Loucy (cell line): ENCODE measurements at regions not wholly inside any gene's neighbourhood (a gene's known extent, or its start where the extent isn't known, plus 50 kb on each side); places are given as distances from the start of the nearest gene placed in this dataset.

ENCODE experiments used
- H2AFZ ChIP-seq: fragments of 200-600 bp; sonication (generic); 2 replicates; pipeline ENCODE4 v1.6.0; 2016; ENCODE audit warnings: antibody characterized with exemption, mild to moderate bottlenecking, low read length, moderate library complexity
- H3F3A ChIP-seq: fragments of 200-600 bp; 2 replicates; pipeline ENCODE4 v1.6.0; 2016; ENCODE audit warnings: antibody characterized with exemption, low read depth, mild to moderate bottlenecking
- H3K27me3 ChIP-seq: fragments of 200-600 bp; sonication (generic); 2 replicates; pipeline ENCODE4 v1.6.1; 2014; ENCODE audit warnings: low read length, mild to moderate bottlenecking; ENCODE audit not compliant: insufficient read depth, poor library complexity, severe bottlenecking
- H3K36me3 ChIP-seq: fragments of 200-600 bp; sonication (generic); 2 replicates; pipeline ENCODE4 v1.6.1; 2016; ENCODE audit warnings: low read length; ENCODE audit not compliant: insufficient read depth
- H3K4me1 ChIP-seq: fragments of 200-600 bp; sonication (generic); 2 replicates; pipeline ENCODE4 v1.5.1; 2014; ENCODE audit warnings: low read length, mild to moderate bottlenecking; ENCODE audit not compliant: insufficient read depth, poor library complexity, severe bottlenecking
- H3K4me2 ChIP-seq: fragments of 200-600 bp; sonication (generic); 2 replicates; pipeline ENCODE4 v1.6.0; 2014; ENCODE audit warnings: antibody characterized with exemption, low read length, low read depth, mild to moderate bottlenecking; ENCODE audit not compliant: poor library complexity, severe bottlenecking
- H3K4me3 ChIP-seq: fragments of 200-600 bp; sonication (generic); 2 replicates; pipeline ENCODE4 v1.5.1; 2014; ENCODE audit warnings: low read length, mild to moderate bottlenecking, mixed read lengths; ENCODE audit not compliant: poor library complexity, severe bottlenecking
- H3K79me2 ChIP-seq: fragments of 200-600 bp; sonication (generic); 2 replicates; pipeline ENCODE4 v1.6.1; 2014; ENCODE audit warnings: low read length; ENCODE audit not compliant: insufficient read depth
- H3K9ac ChIP-seq: fragments of 200-600 bp; sonication (generic); 2 replicates; pipeline ENCODE4 v1.6.0; 2014; ENCODE audit warnings: mild to moderate bottlenecking, low read depth, low read length, moderate library complexity; ENCODE audit not compliant: poor library complexity, severe bottlenecking
- H3K9me2 ChIP-seq: fragments of 200-600 bp; sonication (generic); replicated peaks from 2 replicates; pipeline ENCODE4 v1.6.1; 2016; ENCODE audit warnings: low read depth, low read length, mixed read lengths
- H3K9me3 ChIP-seq: fragments of 200-600 bp; sonication (generic); 2 replicates; pipeline ENCODE4 v1.6.1; 2014; ENCODE audit warnings: mild to moderate bottlenecking, antibody characterized with exemption, low read length, low read depth; ENCODE audit not compliant: insufficient read depth
- H4K20me1 ChIP-seq: fragments of 200-600 bp; sonication (generic); 2 replicates; pipeline ENCODE4 v1.6.0; 2014; ENCODE audit warnings: antibody characterized with exemption, low read length, mild to moderate bottlenecking; ENCODE audit not compliant: insufficient read depth, poor library complexity, severe bottlenecking
- CTCF ChIP-seq: fragments of 200-600 bp; sonication (generic); conservative IDR thresholded peaks from 2 replicates; pipeline ENCODE4 v1.5.1; 2014; ENCODE audit warnings: mild to moderate bottlenecking, antibody characterized with exemption, low read length
- EZH2phosphoT487 ChIP-seq: fragments of 200-600 bp; IDR thresholded peaks from 2 replicates; pipeline ENCODE4 v1.6.1; 2018; ENCODE audit warnings: antibody characterized with exemption, mild to moderate bottlenecking, moderate library complexity, borderline replicate concordance

GRCh38 chr2:188159484-188159883, 132.2 kb upstream of the GULP1 start:
- TF ChIP-seq CTCF (no peak), EZH2phosphoT487 (no peak)
- no peaks in the 10 kb centered on the region for H4K20me1 ChIP-seq
- H3F3A ChIP-seq = no peaks in the 10 kb centered on the region
- no peak overlapping the region for H3K4me3 ChIP-seq
- no peaks in the 10 kb centered on the region for H3K36me3 ChIP-seq
- no peaks in the 10 kb centered on the region for H3K9me2 ChIP-seq
- no peak overlapping the region for H2AFZ ChIP-seq
- H3K4me1 ChIP-seq = no peaks in the 10 kb centered on the region
- no peaks in the 10 kb centered on the region for H3K79me2 ChIP-seq
- H3K9ac ChIP-seq = no peak overlapping the region
- H3K9me3 ChIP-seq = no peaks in the 10 kb centered on the region
- H3K4me2 ChIP-seq = no peak overlapping the region
- no peaks in the 10 kb centered on the region for H3K27me3 ChIP-seq

GRCh38 chr2:188170356-188170755, 121.3 kb upstream of the GULP1 start:
- Histone ChIP-seq H3K4me3 (no peak overlapping the region), H3K9ac (no peak overlapping the region), H2AFZ (no peak overlapping the region), H3K4me2 (no peak overlapping the region), H3K79me2 (no peaks in the 10 kb centered on the region), H3K27me3 (no peaks in the 10 kb centered on the region), H3K9me3 (no peaks in the 10 kb centered on the region), H4K20me1 (no peaks in the 10 kb centered on the region), H3F3A (no peaks in the 10 kb centered on the region), H3K4me1 (no peaks in the 10 kb centered on the region), H3K36me3 (no peaks in the 10 kb centered on the region), H3K9me2 (no peaks in the 10 kb centered on the region)
- no peak for TF ChIP-seq EZH2phosphoT487

GRCh38 chr2:188176620-188177019, 115.1 kb upstream of the GULP1 start:
- Histone ChIP-seq H2AFZ (no peak overlapping the region), H3K9ac (no peak overlapping the region), H3K4me3 (no peak overlapping the region), H3K4me1 (peaks cover 5% of the 10 kb centered on the region), H3K27me3 (no peaks in the 10 kb centered on the region), H4K20me1 (no peaks in the 10 kb centered on the region), H3K36me3 (no peaks in the 10 kb centered on the region), H3K9me3 (no peaks in the 10 kb centered on the region), H3K79me2 (no peaks in the 10 kb centered on the region), H3K9me2 (no peaks in the 10 kb centered on the region), H3F3A (no peaks in the 10 kb centered on the region), H3K4me2 (no peak overlapping the region)
- TF ChIP-seq CTCF = no peak
- TF ChIP-seq EZH2phosphoT487 = no peak

GRCh38 chr2:188181067-188181838, 110.4 kb upstream of the GULP1 start:
- H3K4me2 ChIP-seq = peak overlapping the region; percentile 62
- H2AFZ ChIP-seq = peak overlapping the region; percentile 86
- H3K27me3 ChIP-seq = no peaks in the 10 kb centered on the region
- H3K4me1 ChIP-seq = peaks cover 5% of the 10 kb centered on the region
- H3K79me2 ChIP-seq = no peaks in the 10 kb centered on the region
- TF ChIP-seq CTCF (no peak), EZH2phosphoT487 (no peak)
- H3K36me3 ChIP-seq = no peaks in the 10 kb centered on the region
- peak overlapping the region; percentile 41 for H3K9ac ChIP-seq
- no peaks in the 10 kb centered on the region for H3K9me3 ChIP-seq
- no peaks in the 10 kb centered on the region for H3F3A ChIP-seq
- H3K9me2 ChIP-seq = no peaks in the 10 kb centered on the region
- H4K20me1 ChIP-seq = no peaks in the 10 kb centered on the region
- peak overlapping the region; percentile 52 for H3K4me3 ChIP-seq
